H1 (cell line): ENCODE measurements at regions not wholly inside any gene's neighbourhood (a gene's known extent, or its start where the extent isn't known, plus 50 kb on each side); places are given as distances from the start of the nearest gene placed in this dataset.

Source experiments
- CTCF ChIP-seq, 3 experiments: IDR thresholded peaks; 1 replicate in 2 of 3; 2 replicates in 1 of 3; pipeline versions ENCODE4 v1.5.1 to v1.6.1; 2011; ENCODE audit warnings: low read length in 3 of 3, mild to moderate bottlenecking in 3 of 3, inconsistent platforms in 2 of 3, low read depth in 1 of 3, moderate library complexity in 1 of 3; ENCODE audit not compliant: insufficient read depth in 1 of 3; ENCODE audit errors: control extremely low read depth in 1 of 3
- EGR1 ChIP-seq: IDR thresholded peaks from 2 replicates; pipeline ENCODE4 v1.6.1; 2011; ENCODE audit warnings: low read depth, low read length, borderline replicate concordance
- EP300 ChIP-seq, 2 experiments: IDR thresholded peaks; 1 replicate in 1 of 2; 2 replicates in 1 of 2; pipeline ENCODE4 v1.6.1; 2011 to 2012; ENCODE audit warnings: low read depth in 2 of 2, low read length in 2 of 2, mild to moderate bottlenecking in 2 of 2, borderline replicate concordance in 1 of 2, inconsistent platforms in 1 of 2, moderate library complexity in 1 of 2
- EZH2 ChIP-seq: fragments of 200-600 bp; sonication (generic); IDR thresholded peaks from 2 replicates; pipeline ENCODE4 v1.7.1; 2012; ENCODE audit warnings: low read depth, mild to moderate bottlenecking, moderate library complexity, low read length, inconsistent platforms; ENCODE audit not compliant: severe bottlenecking
- GABPA ChIP-seq: IDR thresholded peaks from 2 replicates; pipeline ENCODE4 v1.6.1; 2011; ENCODE audit warnings: mild to moderate bottlenecking, low read length, moderate library complexity, borderline replicate concordance; ENCODE audit not compliant: insufficient read depth
- PHF8 ChIP-seq: fragments of 200-600 bp; sonication (generic); conservative IDR thresholded peaks from 2 replicates; pipeline ENCODE4 v1.7.1; 2012; ENCODE audit warnings: low read depth, mild to moderate bottlenecking, inconsistent platforms, low read length, moderate library complexity
- POLR2A ChIP-seq, 2 experiments: IDR thresholded peaks; 1 replicate in 1 of 2; 2 replicates in 1 of 2; pipeline ENCODE4 v1.6.1; 2011; ENCODE audit warnings: low read depth in 2 of 2, low read length in 2 of 2, mild to moderate bottlenecking in 2 of 2; ENCODE audit errors: control extremely low read depth in 1 of 2
- POLR2AphosphoS5 ChIP-seq: IDR thresholded peaks from 2 replicates; pipeline ENCODE4 v1.6.1; 2011; ENCODE audit warnings: low read depth, low read length
- RFX5 ChIP-seq: IDR thresholded peaks from 2 replicates; pipeline ENCODE4 v1.6.1; 2011; ENCODE audit warnings: low read depth, low read length, improper control_type of control experiment, borderline replicate concordance
- RXRA ChIP-seq: IDR thresholded peaks from 2 replicates; pipeline ENCODE4 v1.6.1; 2011; ENCODE audit warnings: low read depth, mild to moderate bottlenecking, low read length, moderate library complexity; ENCODE audit not compliant: insufficient read depth
- ZNF274 ChIP-seq: IDR thresholded peaks from 2 replicates; pipeline ENCODE4 v1.7.0; 2012; ENCODE audit warnings: low read length, borderline replicate concordance; ENCODE audit errors: extremely low read depth
- TF ChIP-seq, protein P1 (sequence below): IDR thresholded peaks from 2 replicates; pipeline ENCODE4 v1.6.1; 2012; ENCODE audit warnings: low read length, inconsistent platforms

GRCh38 chr10:125257521-125258108, 97.3 kb upstream of the CTBP2 start:
- TF ChIP-seq CTCF (IDR thresholded peaks at IDR 0.05; ENCODE audit: control extremely low read depth in 1 of 3, insufficient read depth in 1 of 3, low read depth in 1 of 3, low read length in 3 of 3) (no peak), EGR1 (no peak), POLR2AphosphoS5 (no peak), POLR2A (IDR thresholded peaks at IDR 0.05; ENCODE audit: control extremely low read depth in 1 of 2, low read depth in 2 of 2, low read length in 2 of 2) (no peak), EZH2 (no peak), EP300 (IDR thresholded peaks at IDR 0.05; ENCODE audit: borderline replicate concordance in 1 of 2, low read depth in 2 of 2, low read length in 2 of 2) (no peak), ZNF274 (no peak), RFX5 (no peak), RXRA (no peak), PHF8 (no peak), GABPA (no peak)
- TF ChIP-seq, protein P1, sequence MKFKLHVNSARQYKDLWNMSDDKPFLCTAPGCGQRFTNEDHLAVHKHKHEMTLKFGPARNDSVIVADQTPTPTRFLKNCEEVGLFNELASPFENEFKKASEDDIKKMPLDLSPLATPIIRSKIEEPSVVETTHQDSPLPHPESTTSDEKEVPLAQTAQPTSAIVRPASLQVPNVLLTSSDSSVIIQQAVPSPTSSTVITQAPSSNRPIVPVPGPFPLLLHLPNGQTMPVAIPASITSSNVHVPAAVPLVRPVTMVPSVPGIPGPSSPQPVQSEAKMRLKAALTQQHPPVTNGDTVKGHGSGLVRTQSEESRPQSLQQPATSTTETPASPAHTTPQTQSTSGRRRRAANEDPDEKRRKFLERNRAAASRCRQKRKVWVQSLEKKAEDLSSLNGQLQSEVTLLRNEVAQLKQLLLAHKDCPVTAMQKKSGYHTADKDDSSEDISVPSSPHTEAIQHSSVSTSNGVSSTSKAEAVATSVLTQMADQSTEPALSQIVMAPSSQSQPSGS, result no peak
